Activated T-helper 1 cell treated with anti-CD3 and anti-CD28 coated beads, Interleukin-12 subunit alpha, Interleukin-12 subunit beta, Interleukin-2, Interleukin-4 antibody, amounts not matched to agents 30 ng/mL and 10 ng/mL and 1 ng/mL, durations not matched to agents 14 hours and 24 hours and 36 hours (primary cell): ENCODE measurements at regions not wholly inside any gene's neighbourhood (a gene's known extent, or its start where the extent isn't known, plus 50 kb on each side); places are given as distances from the start of the nearest gene placed in this dataset.

Experiments
- DNase-seq: peaks from one replicate; pipeline ENCODE4 v3.0.0; 2021; ENCODE audit warnings: low spot score
- H3K27ac Mint-ChIP-seq: one replicate; pipeline ENCODE4 v1.8.0; 2021; ENCODE audit warnings: mild to moderate bottlenecking, mixed read lengths
- H3K27me3 Mint-ChIP-seq: one replicate; pipeline ENCODE4 v1.8.0; 2022; ENCODE audit warnings: mild to moderate bottlenecking, moderate library complexity, mixed read lengths; ENCODE audit not compliant: insufficient read depth
- H3K36me3 Mint-ChIP-seq: one replicate; pipeline ENCODE4 v1.8.0; 2021; ENCODE audit warnings: low read depth, mixed read lengths
- H3K4me1 Mint-ChIP-seq: one replicate; pipeline ENCODE4 v1.8.0; 2021; ENCODE audit warnings: low read depth, mixed read lengths
- H3K4me3 Mint-ChIP-seq: one replicate; pipeline ENCODE4 v1.8.0; 2021; ENCODE audit warnings: mild to moderate bottlenecking, moderate library complexity, mixed read lengths
- H3K9me3 Mint-ChIP-seq: one replicate; pipeline ENCODE4 v1.8.0; 2021; ENCODE audit warnings: mixed read lengths
- intact Hi-C: fragments of 100-400 bp; cut with micrococcal nuclease; formaldehyde crosslinking; loops from one replicate; pipeline ENCODE4 v1.15.1; 2024

GRCh38 chr10:121690152-121690848 lies 92.1 kb upstream of the FGFR2 start:
- Mint-ChIP-seq H3K9me3 (no peaks in the 10 kb centered on the region), H3K27ac (no peak overlapping the region), H3K4me3 (no peak overlapping the region), H3K27me3 (no peaks in the 10 kb centered on the region), H3K4me1 (no peaks in the 10 kb centered on the region), H3K36me3 (no peaks in the 10 kb centered on the region)
- no peak for DNase-seq
- intact Hi-C loops = no loop called here

GRCh38 chr10:121687095-121687813 lies 89.0 kb upstream of the FGFR2 start:
- no peaks in the 10 kb centered on the region for H3K27me3 Mint-ChIP-seq
- intact Hi-C loops = no loop called here
- no peaks in the 10 kb centered on the region for H3K36me3 Mint-ChIP-seq
- no peaks in the 10 kb centered on the region for H3K4me1 Mint-ChIP-seq
- no peak overlapping the region for H3K27ac Mint-ChIP-seq
- H3K9me3 Mint-ChIP-seq = no peaks in the 10 kb centered on the region
- no peak overlapping the region for H3K4me3 Mint-ChIP-seq
- no peak for DNase-seq

GRCh38 chr10:121684276-121684675 lies 86.0 kb upstream of the FGFR2 start:
- no peak overlapping the region for H3K27ac Mint-ChIP-seq
- no peaks in the 10 kb centered on the region for H3K9me3 Mint-ChIP-seq
- no peak overlapping the region for H3K4me3 Mint-ChIP-seq
- H3K4me1 Mint-ChIP-seq = no peaks in the 10 kb centered on the region
- intact Hi-C loops = no loop called here
- no peak for DNase-seq
- H3K36me3 Mint-ChIP-seq = no peaks in the 10 kb centered on the region
- no peaks in the 10 kb centered on the region for H3K27me3 Mint-ChIP-seq

GRCh38 chr10:121683816-121684215 lies 85.6 kb upstream of the FGFR2 start:
- no peak for DNase-seq
- no peaks in the 10 kb centered on the region for H3K9me3 Mint-ChIP-seq
- no peaks in the 10 kb centered on the region for H3K4me1 Mint-ChIP-seq
- H3K27ac Mint-ChIP-seq = no peak overlapping the region
- no peaks in the 10 kb centered on the region for H3K36me3 Mint-ChIP-seq
- no peaks in the 10 kb centered on the region for H3K27me3 Mint-ChIP-seq
- no peak overlapping the region for H3K4me3 Mint-ChIP-seq
- intact Hi-C loops = no loop called here

- no peaks in the 10 kb centered on the region for H3K9me3 Mint-ChIP-seq
- H3K27me3 Mint-ChIP-seq = no peaks in the 10 kb centered on the region
- H3K4me1 Mint-ChIP-seq = no peaks in the 10 kb centered on the region
- DNase-seq = no peak
- intact Hi-C loops = no loop called here
- H3K36me3 Mint-ChIP-seq = no peaks in the 10 kb centered on the region
- no peak overlapping the region for H3K4me3 Mint-ChIP-seq
- H3K27ac Mint-ChIP-seq = no peak overlapping the region
These were observed 85.1 kb upstream of the FGFR2 start for GRCh38 chr10:121683366-121683765.

GRCh38 chr10:121681997-121682687 lies 83.9 kb upstream of the FGFR2 start:
- no peak for DNase-seq
- H3K9me3 Mint-ChIP-seq = no peaks in the 10 kb centered on the region
- H3K4me3 Mint-ChIP-seq = no peak overlapping the region
- no peaks in the 10 kb centered on the region for H3K27me3 Mint-ChIP-seq
- intact Hi-C loops = no loop called here
- H3K36me3 Mint-ChIP-seq = no peaks in the 10 kb centered on the region
- no peaks in the 10 kb centered on the region for H3K4me1 Mint-ChIP-seq
- H3K27ac Mint-ChIP-seq = no peak overlapping the region

GRCh38 chr10:121680879-121681655 lies 82.8 kb upstream of the FGFR2 start:
- H3K27ac Mint-ChIP-seq = no peak overlapping the region
- no peaks in the 10 kb centered on the region for H3K36me3 Mint-ChIP-seq
- intact Hi-C loops = no loop called here
- no peaks in the 10 kb centered on the region for H3K27me3 Mint-ChIP-seq
- no peak overlapping the region for H3K4me3 Mint-ChIP-seq
- DNase-seq = no peak
- no peaks in the 10 kb centered on the region for H3K9me3 Mint-ChIP-seq
- H3K4me1 Mint-ChIP-seq = no peaks in the 10 kb centered on the region

GRCh38 chr10:121679916-121680315 lies 81.7 kb upstream of the FGFR2 start:
- Mint-ChIP-seq H3K27me3 (no peaks in the 10 kb centered on the region), H3K9me3 (no peaks in the 10 kb centered on the region), H3K36me3 (no peaks in the 10 kb centered on the region), H3K4me3 (no peak overlapping the region), H3K27ac (no peak overlapping the region), H3K4me1 (no peaks in the 10 kb centered on the region)
- intact Hi-C loops = no loop called here
- no peak for DNase-seq

- Mint-ChIP-seq H3K4me1 (no peaks in the 10 kb centered on the region), H3K27ac (no peak overlapping the region), H3K36me3 (no peaks in the 10 kb centered on the region), H3K4me3 (no peak overlapping the region), H3K27me3 (no peaks in the 10 kb centered on the region), H3K9me3 (no peaks in the 10 kb centered on the region)
- intact Hi-C loops = no loop called here
- DNase-seq = no peak
These were observed 80.5 kb upstream of the FGFR2 start for GRCh38 chr10:121678631-121679174.

GRCh38 chr10:121677880-121678279 lies 79.6 kb upstream of the FGFR2 start:
- no peaks in the 10 kb centered on the region for H3K36me3 Mint-ChIP-seq
- intact Hi-C loops = no loop called here
- no peak overlapping the region for H3K4me3 Mint-ChIP-seq
- no peaks in the 10 kb centered on the region for H3K9me3 Mint-ChIP-seq
- no peaks in the 10 kb centered on the region for H3K4me1 Mint-ChIP-seq
- no peak overlapping the region for H3K27ac Mint-ChIP-seq
- no peak for DNase-seq
- H3K27me3 Mint-ChIP-seq = no peaks in the 10 kb centered on the region

GRCh38 chr10:121675344-121675743 lies 77.1 kb upstream of the FGFR2 start:
- H3K4me1 Mint-ChIP-seq = no peaks in the 10 kb centered on the region
- H3K27me3 Mint-ChIP-seq = no peaks in the 10 kb centered on the region
- no peak overlapping the region for H3K4me3 Mint-ChIP-seq
- no peaks in the 10 kb centered on the region for H3K9me3 Mint-ChIP-seq
- H3K36me3 Mint-ChIP-seq = no peaks in the 10 kb centered on the region
- no peak for DNase-seq
- H3K27ac Mint-ChIP-seq = no peak overlapping the region
- intact Hi-C loops = no loop called here

GRCh38 chr10:121674885-121675284 lies 76.6 kb upstream of the FGFR2 start:
- Mint-ChIP-seq H3K4me1 (no peaks in the 10 kb centered on the region), H3K27ac (no peak overlapping the region), H3K36me3 (no peaks in the 10 kb centered on the region), H3K9me3 (no peaks in the 10 kb centered on the region), H3K27me3 (no peaks in the 10 kb centered on the region), H3K4me3 (no peak overlapping the region)
- no peak for DNase-seq
- intact Hi-C loops = loop anchor here (5.0 kb wide), 1 partner anchor 958 kb away; no protein-coding TSS in a partner anchor
